ENCODE measurements at regions not wholly inside any gene's neighbourhood (a gene's known extent, or its start where the extent isn't known, plus 50 kb on each side); places are given as distances from the start of the nearest gene placed in this dataset.

DNA sequence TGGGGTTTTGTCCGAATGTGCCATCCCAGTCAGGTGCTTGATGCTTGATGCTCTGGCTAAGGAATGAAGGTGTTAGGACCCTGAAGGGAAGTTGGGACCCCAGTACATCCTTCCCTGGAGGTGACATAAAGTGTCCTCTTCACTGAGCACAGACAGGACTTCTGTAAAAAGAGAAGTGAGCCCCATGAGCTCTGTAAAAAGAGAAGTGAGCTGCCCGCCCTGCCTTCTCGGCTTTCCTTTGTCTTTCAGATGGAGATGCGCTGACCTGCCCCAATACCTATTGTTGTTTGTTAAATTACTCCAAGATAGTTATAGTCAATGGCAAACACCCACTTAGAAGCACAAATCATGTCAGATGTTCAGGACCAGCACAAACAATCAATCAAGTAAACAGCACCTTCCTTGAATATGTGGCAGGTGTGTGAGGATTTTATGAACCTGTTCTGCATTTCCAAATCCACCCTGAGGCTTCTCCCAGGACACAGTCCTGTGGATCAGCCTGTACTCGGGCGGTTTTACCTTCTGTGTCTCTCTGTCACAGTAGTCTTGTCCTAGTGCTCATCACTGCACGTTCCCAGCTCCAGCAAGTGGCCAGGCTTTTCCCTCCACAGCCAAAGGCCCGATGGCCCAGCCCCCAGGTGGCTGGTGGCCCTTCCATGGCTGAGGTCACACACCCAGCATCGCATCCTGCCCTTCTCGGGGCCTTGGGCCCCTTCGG lies 191.4 kb downstream of the MTRR start:
- Histone ChIP-seq H3K4me1 (no peaks in the 10 kb centered on the region), H3K4me2 (no peak overlapping the region), H3K4me3 (no peak overlapping the region), H3K9me3 (no peaks in the 10 kb centered on the region), H3K27ac (no peak overlapping the region)
- TF ChIP-seq GATA3 (IDR thresholded peaks at IDR 0.05; ENCODE audit: borderline replicate concordance) (no peak), POLR2A (IDR thresholded peaks at IDR 0.05; ENCODE audit: low read length) (no peak), ZC3H11A (IDR thresholded peaks at IDR 0.05) (no peak), HOXA7 (CRISPR knock-in tag; IDR thresholded peaks at IDR 0.05) (no peak), ELK1 (IDR thresholded peaks at IDR 0.05; ENCODE audit: low read depth, low read length) (no peak), NR3C1 (IDR thresholded peaks at IDR 0.05) (no peak), HES2 (IDR thresholded peaks at IDR 0.05) (no peak), KDM1A (IDR thresholded peaks at IDR 0.05; ENCODE audit: low read depth) (no peak), ESRRA (IDR thresholded peaks at IDR 0.05; ENCODE audit: borderline replicate concordance, low read length) (no peak), CHD2 (IDR thresholded peaks at IDR 0.05; ENCODE audit: low read length, partially characterized antibody) (no peak), FOSB (CRISPR knock-in tag; IDR thresholded peaks at IDR 0.05) (no peak)
- ChIA-PET CTCF (no interaction called here), POLR2A (no interaction called here)
- WGBS (ENCODE audit: missing lambda C conversion rate) = 11% methylated on average over 8 of the region's 11 CpGs
- FAIRE-seq (no peak), ATAC-seq (no peak), DNase-seq (ENCODE audit: low read depth in 1 of 2, low spot score in 1 of 2) (no peak)

DNA sequence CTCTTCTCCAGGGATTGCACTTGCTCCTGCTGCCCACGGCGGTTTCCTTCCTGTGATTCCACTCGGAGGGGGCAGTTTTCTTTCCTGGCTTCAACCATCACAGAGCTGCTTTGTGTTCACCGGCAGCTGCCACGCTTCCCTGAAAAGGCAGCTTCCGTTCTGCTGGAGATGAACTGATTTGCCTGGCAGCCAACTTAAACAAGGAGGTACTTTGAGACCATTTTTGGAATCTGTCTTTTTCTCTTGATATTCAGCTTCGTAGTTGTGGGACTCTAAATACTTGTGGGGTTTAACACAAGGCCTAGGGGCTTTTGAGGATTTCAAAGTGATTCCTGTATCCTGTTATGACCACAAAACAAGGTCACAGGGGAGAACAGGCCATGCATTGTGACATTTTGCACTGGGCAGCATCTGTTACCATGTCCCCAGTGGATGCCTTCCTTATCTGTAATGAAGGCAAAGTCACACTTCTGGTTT lies 192.0 kb downstream of the MTRR start:
- ChIA-PET POLR2A (no interaction called here), CTCF (no interaction called here)
- FAIRE-seq (no peak), ATAC-seq (no peak), DNase-seq (ENCODE audit: low read depth in 1 of 2, low spot score in 1 of 2) (no peak)
- H3K4me3 ChIP-seq = no peak overlapping the region
- WGBS (ENCODE audit: missing lambda C conversion rate) = 21% methylated on average over 7 of the region's 7 CpGs
- no peak overlapping the region for H3K27ac ChIP-seq
- no peaks in the 10 kb centered on the region for H3K4me1 ChIP-seq
- TF ChIP-seq ESRRA (IDR thresholded peaks at IDR 0.05; ENCODE audit: borderline replicate concordance, low read length) = no peak
- no peak for TF ChIP-seq JUN (IDR thresholded peaks at IDR 0.05)
- no peak for TF ChIP-seq GATA3 (IDR thresholded peaks at IDR 0.05; ENCODE audit: borderline replicate concordance)
- TF ChIP-seq CBX8 (IDR thresholded peaks at IDR 0.05) = no peak
- TF ChIP-seq RNF2 (IDR thresholded peaks at IDR 0.05; ENCODE audit: borderline replicate concordance, low read depth) = no peak
- TF ChIP-seq FOXS1 (CRISPR knock-in tag; IDR thresholded peaks at IDR 0.05) = no peak
- TF ChIP-seq TP53 (CRISPR knock-in tag; IDR thresholded peaks at IDR 0.05) = no peak
- TF ChIP-seq ZFP36 (IDR thresholded peaks at IDR 0.05; ENCODE audit: borderline replicate concordance, partially characterized antibody) = no peak
- no peak for TF ChIP-seq ZNF302 (CRISPR knock-in tag; IDR thresholded peaks at IDR 0.05)
- TF ChIP-seq POLR2AphosphoS2 (conservative IDR thresholded peaks at IDR 0.05; ENCODE audit: low read length) = no peak
- no peak for TF ChIP-seq RAD21 (conservative IDR thresholded peaks at IDR 0.05 in 1 of 2, IDR thresholded peaks at IDR 0.05 in 1 of 2)
- no peak for TF ChIP-seq EP300 (IDR thresholded peaks at IDR 0.05)
- no peak for TF ChIP-seq BHLHE40 (IDR thresholded peaks at IDR 0.05; ENCODE audit: low read depth, low read length)
- TF ChIP-seq PBX3 (IDR thresholded peaks at IDR 0.05) = no peak
- no peak for TF ChIP-seq HES2 (IDR thresholded peaks at IDR 0.05)
- H3K9me3 ChIP-seq = no peaks in the 10 kb centered on the region
- H3K4me2 ChIP-seq = no peak overlapping the region

GRCh38 chr5:8062521-8062920 lies 193.6 kb downstream of the MTRR start:
- Histone ChIP-seq H3K4me3 (no peak overlapping the region), H3K27ac (no peak overlapping the region), H3K4me1 (no peaks in the 10 kb centered on the region), H3K4me2 (no peak overlapping the region), H3K9me3 (no peaks in the 10 kb centered on the region)
- TF ChIP-seq KDM5A (IDR thresholded peaks at IDR 0.05) = no peak
- TF ChIP-seq HOXB13 (CRISPR knock-in tag; IDR thresholded peaks at IDR 0.05; ENCODE audit: low read depth) = no peak
- no peak for TF ChIP-seq ZFP36 (IDR thresholded peaks at IDR 0.05; ENCODE audit: borderline replicate concordance, partially characterized antibody)
- TF ChIP-seq MAFK (IDR thresholded peaks at IDR 0.05; ENCODE audit: partially characterized antibody) = no peak
- no peak for TF ChIP-seq CBX2 (IDR thresholded peaks at IDR 0.05; ENCODE audit: borderline replicate concordance, low read depth)
- TF ChIP-seq PBX3 (IDR thresholded peaks at IDR 0.05) = no peak
- ChIA-PET CTCF (no interaction called here), POLR2A (no interaction called here)
- 4% methylated on average over 5 of the region's 5 CpGs for WGBS (ENCODE audit: missing lambda C conversion rate)
- DNase-seq (ENCODE audit: low read depth in 1 of 2, low spot score in 1 of 2) (no peak), FAIRE-seq (no peak), ATAC-seq (no peak)
